OCI-LY7 (cell line): ENCODE measurements at regions not wholly inside any gene's neighbourhood (a gene's known extent, or its start where the extent isn't known, plus 50 kb on each side); places are given as distances from the start of the nearest gene placed in this dataset.

Experiments used
- CTCF ChIP-seq: fragments of 200-600 bp; sonication (generic); conservative IDR thresholded peaks from 2 replicates; pipeline ENCODE4 v1.5.1; 2014; ENCODE audit warnings: mild to moderate bottlenecking, antibody characterized with exemption, low read length, moderate library complexity, mixed read lengths
- EZH2phosphoT487 ChIP-seq: fragments of 200-600 bp; sonication (generic); IDR thresholded peaks from 2 replicates; pipeline ENCODE4 v1.6.1; 2018; ENCODE audit warnings: low read depth, borderline replicate concordance, mild to moderate bottlenecking, mixed run types, antibody characterized with exemption, low read length, moderate library complexity, mixed read lengths

DNA sequence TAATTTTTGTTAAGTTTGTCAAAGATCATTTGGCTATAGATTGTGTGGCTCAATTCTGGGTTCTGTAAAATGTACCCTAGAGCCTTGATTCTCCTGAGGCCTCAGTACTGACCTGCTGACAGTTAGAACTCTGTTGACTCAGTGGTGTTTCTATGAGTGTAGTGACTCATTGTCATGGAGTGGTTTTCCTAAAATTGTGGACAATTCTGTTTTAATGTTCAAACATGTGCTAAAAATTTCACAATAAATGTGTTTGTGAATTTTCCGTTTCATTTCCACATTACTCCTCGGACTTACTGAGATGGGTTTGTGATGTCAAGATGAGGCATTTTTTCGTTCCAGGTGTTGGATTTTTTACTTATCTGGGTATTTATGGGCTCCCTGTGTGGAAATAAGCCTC lies 695.9 kb downstream of the TMEM121 start:
- TF ChIP-seq EZH2phosphoT487 (no peak), CTCF (no peak)
